HL-60 (cell line): ENCODE measurements at regions not wholly inside any gene's neighbourhood (a gene's known extent, or its start where the extent isn't known, plus 50 kb on each side); places are given as distances from the start of the nearest gene placed in this dataset.

Experiments used
- DNase-seq, 2 experiments: peaks; one replicate each; pipeline ENCODE4 v3.0.0-alpha.2; 2010 to 2020; ENCODE audit warnings: low read depth in 1 of 2, low spot score in 1 of 2
- H3K27ac ChIP-seq: fragments of 250-450 bp; sonication (Bioruptor Pico); replicated peaks from 2 replicates; pipeline ENCODE4 v1.5.1; 2020; ENCODE audit warnings: mild to moderate bottlenecking, moderate library complexity
- H3K27me3 ChIP-seq: fragments of 250-450 bp; sonication (Bioruptor Pico); 2 replicates; pipeline ENCODE4 v1.5.1; 2021; ENCODE audit warnings: mild to moderate bottlenecking, moderate library complexity; ENCODE audit not compliant: insufficient read depth, poor library complexity, severe bottlenecking
- H3K4me3 ChIP-seq: replicated peaks from 2 replicates; pipeline ENCODE4 v1.5.1; 2011; ENCODE audit warnings: mild to moderate bottlenecking, control low read depth, low read length; ENCODE audit not compliant: insufficient read depth
- GABPA ChIP-seq: IDR thresholded peaks from 2 replicates; pipeline ENCODE4 v1.6.1; 2012; ENCODE audit warnings: low read depth
- POLR2AphosphoS5 ChIP-seq: IDR thresholded peaks from 2 replicates; pipeline ENCODE4 v1.6.1; 2012; ENCODE audit warnings: low read depth
- REST ChIP-seq: IDR thresholded peaks from 2 replicates; pipeline ENCODE4 v1.6.1; 2012; ENCODE audit warnings: low read depth; ENCODE audit not compliant: insufficient replicate concordance
- SPI1 ChIP-seq: IDR thresholded peaks from 2 replicates; pipeline ENCODE4 v1.6.1; 2012; ENCODE audit warnings: low read depth, mild to moderate bottlenecking, borderline replicate concordance
- TF ChIP-seq, protein P1 (sequence below): IDR thresholded peaks from one replicate; pipeline ENCODE4 v1.5.1; 2011; ENCODE audit warnings: low read length, control low read depth, inconsistent platforms; ENCODE audit not compliant: insufficient read depth

DNA sequence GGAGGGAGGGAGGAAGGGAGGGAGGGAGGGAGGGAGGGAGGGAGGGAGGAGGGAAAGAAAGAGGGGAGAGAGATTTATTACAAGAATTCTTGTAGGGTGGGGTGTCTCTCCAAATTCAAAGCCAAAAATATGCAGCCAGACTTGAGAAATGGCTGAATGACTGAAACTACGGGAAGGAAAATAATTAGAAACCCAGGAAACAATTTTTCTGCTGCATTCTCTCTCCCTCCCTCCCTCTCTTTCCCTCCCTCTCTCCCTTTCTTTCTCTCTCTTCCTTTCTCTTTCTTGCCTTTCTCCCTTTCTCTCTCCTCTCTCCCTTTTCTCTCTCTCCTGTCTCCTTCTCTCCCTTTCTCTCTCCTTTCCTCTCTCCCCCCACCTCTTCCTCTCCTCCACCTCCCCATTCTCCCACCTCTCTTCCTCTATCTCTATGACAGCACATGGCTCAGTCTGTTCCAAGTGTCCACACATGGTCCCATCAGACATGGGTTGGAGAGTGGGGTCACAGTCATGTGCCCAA is 218.7 kb downstream of the C1D start:
- no peak for DNase-seq
- Histone ChIP-seq H3K4me3 (no peak overlapping the region), H3K27ac (no peak overlapping the region), H3K27me3 (no peaks in the 10 kb centered on the region)
- no peak for TF ChIP-seq POLR2AphosphoS5
- TF ChIP-seq, protein P1, sequence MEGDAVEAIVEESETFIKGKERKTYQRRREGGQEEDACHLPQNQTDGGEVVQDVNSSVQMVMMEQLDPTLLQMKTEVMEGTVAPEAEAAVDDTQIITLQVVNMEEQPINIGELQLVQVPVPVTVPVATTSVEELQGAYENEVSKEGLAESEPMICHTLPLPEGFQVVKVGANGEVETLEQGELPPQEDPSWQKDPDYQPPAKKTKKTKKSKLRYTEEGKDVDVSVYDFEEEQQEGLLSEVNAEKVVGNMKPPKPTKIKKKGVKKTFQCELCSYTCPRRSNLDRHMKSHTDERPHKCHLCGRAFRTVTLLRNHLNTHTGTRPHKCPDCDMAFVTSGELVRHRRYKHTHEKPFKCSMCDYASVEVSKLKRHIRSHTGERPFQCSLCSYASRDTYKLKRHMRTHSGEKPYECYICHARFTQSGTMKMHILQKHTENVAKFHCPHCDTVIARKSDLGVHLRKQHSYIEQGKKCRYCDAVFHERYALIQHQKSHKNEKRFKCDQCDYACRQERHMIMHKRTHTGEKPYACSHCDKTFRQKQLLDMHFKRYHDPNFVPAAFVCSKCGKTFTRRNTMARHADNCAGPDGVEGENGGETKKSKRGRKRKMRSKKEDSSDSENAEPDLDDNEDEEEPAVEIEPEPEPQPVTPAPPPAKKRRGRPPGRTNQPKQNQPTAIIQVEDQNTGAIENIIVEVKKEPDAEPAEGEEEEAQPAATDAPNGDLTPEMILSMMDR = no peak
- TF ChIP-seq GABPA = no peak
- TF ChIP-seq SPI1 = no peak
- TF ChIP-seq REST = no peak

GRCh38 chr2:67845621-67846369 is 217.0 kb downstream of the C1D start:
- no peaks in the 10 kb centered on the region for H3K27me3 ChIP-seq
- DNase-seq = no peak
- no peak overlapping the region for H3K4me3 ChIP-seq
- H3K27ac ChIP-seq = no peak overlapping the region
- no peak for TF ChIP-seq REST
- TF ChIP-seq, protein P1 = no peak
- no peak for TF ChIP-seq GABPA
- TF ChIP-seq SPI1 = no peak
- no peak for TF ChIP-seq POLR2AphosphoS5

DNA sequence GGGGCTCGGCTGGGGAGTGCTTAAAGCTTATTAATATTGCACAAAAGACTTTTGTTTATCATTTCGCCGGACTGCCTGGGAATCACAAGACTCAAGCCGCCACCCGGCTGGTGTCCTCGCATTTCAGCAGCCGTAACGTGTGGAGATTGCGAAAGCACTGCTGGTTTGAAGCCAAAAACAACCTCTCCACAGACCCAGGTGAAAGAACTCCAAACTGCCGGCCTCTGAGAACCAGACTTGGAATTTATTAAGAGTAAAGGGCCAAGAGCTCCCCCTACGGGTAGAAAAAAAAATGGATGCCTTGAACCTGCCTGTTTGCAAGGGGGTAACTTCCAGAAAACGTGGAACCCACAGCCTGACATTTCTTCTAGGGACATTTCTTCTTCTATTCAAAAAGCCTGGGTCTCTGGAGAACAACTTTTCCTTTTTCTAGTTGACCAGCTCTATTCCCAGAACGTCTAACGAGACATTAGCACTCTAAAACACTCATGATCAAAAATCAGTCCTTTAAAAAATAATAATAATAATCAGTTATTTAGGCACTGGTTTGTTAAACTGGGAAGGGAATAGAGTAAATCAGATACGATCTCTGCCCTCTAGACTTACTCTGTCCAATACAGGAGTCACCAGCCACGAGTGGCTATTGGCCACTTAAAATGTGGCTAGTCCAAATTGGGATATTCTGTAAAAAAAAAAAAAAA is 216.3 kb downstream of the C1D start:
- no peak overlapping the region for H3K27ac ChIP-seq

More for the DNA sequence above, 216.3 kb downstream of the C1D start:
- Histone ChIP-seq H3K27me3 (no peaks in the 10 kb centered on the region), H3K4me3 (no peak overlapping the region)
- no peak for TF ChIP-seq POLR2AphosphoS5
- TF ChIP-seq SPI1 = no peak
- no peak for TF ChIP-seq REST
- TF ChIP-seq, protein P1 = peak; percentile 43
- no peak for TF ChIP-seq GABPA
- DNase-seq = peak; percentile 8 to 47
